ENCODE measurements at regions not wholly inside any gene's neighbourhood (a gene's known extent, or its start where the extent isn't known, plus 50 kb on each side); places are given as distances from the start of the nearest gene placed in this dataset.

DNA sequence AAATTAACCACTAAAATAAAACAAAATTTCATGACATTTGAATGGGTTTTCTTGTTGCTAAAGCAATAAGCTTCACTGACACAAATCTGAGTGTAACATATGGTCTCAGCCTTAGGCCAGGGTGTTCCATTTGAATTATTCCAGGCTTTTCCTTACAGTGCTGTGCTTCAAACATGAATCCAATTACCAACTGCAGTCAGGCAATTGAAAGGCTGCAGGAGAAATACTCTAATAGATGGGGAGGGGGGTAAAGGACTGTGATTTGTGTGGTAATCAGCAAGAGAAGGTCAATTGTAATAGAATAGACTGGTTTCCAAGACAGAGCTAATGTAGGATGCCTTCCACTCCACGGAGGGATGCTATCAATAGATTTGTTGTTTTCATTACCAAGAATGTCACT is 466.7 kb downstream of the C3orf38 start:
- Histone ChIP-seq H3K9me3 (ENCODE audit: low read length) (no peaks in the 10 kb centered on the region), H3K36me3 (ENCODE audit: insufficient read depth, low read length) (no peaks in the 10 kb centered on the region), H3K4me2 (ENCODE audit: low read length) (no peak overlapping the region), H3K79me2 (ENCODE audit: insufficient read depth, low read length) (no peaks in the 10 kb centered on the region), H3K9me2 (ENCODE audit: low read depth, low read length) (no peaks in the 10 kb centered on the region), H4K20me1 (ENCODE audit: insufficient read depth, low read length) (no peaks in the 10 kb centered on the region), H3F3A (ENCODE audit: insufficient read depth, low read length) (no peaks in the 10 kb centered on the region), H3K4me1 (ENCODE audit: insufficient read depth, low read length, severe bottlenecking) (no peaks in the 10 kb centered on the region), H3K27me3 (ENCODE audit: insufficient read depth, low read length) (no peaks in the 10 kb centered on the region), H3K9ac (ENCODE audit: low read length) (no peak overlapping the region), H3K27ac (ENCODE audit: low read depth, low read length, poor library complexity, severe bottlenecking) (no peak overlapping the region), H2AFZ (ENCODE audit: low read length) (no peak overlapping the region), H3K4me3 (ENCODE audit: low read depth, low read length, poor library complexity, severe bottlenecking) (no peak overlapping the region)
- TF ChIP-seq, protein P1, sequence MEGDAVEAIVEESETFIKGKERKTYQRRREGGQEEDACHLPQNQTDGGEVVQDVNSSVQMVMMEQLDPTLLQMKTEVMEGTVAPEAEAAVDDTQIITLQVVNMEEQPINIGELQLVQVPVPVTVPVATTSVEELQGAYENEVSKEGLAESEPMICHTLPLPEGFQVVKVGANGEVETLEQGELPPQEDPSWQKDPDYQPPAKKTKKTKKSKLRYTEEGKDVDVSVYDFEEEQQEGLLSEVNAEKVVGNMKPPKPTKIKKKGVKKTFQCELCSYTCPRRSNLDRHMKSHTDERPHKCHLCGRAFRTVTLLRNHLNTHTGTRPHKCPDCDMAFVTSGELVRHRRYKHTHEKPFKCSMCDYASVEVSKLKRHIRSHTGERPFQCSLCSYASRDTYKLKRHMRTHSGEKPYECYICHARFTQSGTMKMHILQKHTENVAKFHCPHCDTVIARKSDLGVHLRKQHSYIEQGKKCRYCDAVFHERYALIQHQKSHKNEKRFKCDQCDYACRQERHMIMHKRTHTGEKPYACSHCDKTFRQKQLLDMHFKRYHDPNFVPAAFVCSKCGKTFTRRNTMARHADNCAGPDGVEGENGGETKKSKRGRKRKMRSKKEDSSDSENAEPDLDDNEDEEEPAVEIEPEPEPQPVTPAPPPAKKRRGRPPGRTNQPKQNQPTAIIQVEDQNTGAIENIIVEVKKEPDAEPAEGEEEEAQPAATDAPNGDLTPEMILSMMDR (IDR thresholded peaks at IDR 0.05; ENCODE audit: low read length), result no peak
- TF ChIP-seq EZH2 (IDR thresholded peaks at IDR 0.05; ENCODE audit: borderline replicate concordance, low read length), result no peak

DNA sequence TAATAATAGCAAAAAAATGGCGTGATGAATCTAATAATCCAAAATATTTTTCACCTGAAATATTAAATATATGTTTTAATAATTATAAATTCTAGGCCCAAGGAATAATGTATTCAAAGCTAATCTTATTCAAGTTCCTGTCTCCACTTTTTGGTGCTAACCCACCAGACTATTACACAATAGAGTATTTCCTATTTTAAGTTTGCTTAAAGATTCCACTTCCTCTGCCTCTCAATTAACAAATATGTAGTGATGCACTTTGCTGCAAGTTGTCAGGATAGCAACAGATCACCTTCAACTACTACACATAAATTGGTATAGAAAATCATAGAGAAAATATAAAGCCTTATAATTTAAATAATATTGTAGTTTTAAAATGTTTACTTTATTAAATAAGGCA is 467.5 kb downstream of the C3orf38 start:
- Histone ChIP-seq H3K9ac (ENCODE audit: low read length) (no peak overlapping the region), H3K9me2 (ENCODE audit: low read depth, low read length) (no peaks in the 10 kb centered on the region), H4K20me1 (ENCODE audit: insufficient read depth, low read length) (no peaks in the 10 kb centered on the region), H3F3A (ENCODE audit: insufficient read depth, low read length) (no peaks in the 10 kb centered on the region), H2AFZ (ENCODE audit: low read length) (no peak overlapping the region), H3K79me2 (ENCODE audit: insufficient read depth, low read length) (no peaks in the 10 kb centered on the region), H3K27ac (ENCODE audit: low read depth, low read length, poor library complexity, severe bottlenecking) (no peak overlapping the region), H3K4me2 (ENCODE audit: low read length) (no peak overlapping the region), H3K27me3 (ENCODE audit: insufficient read depth, low read length) (no peaks in the 10 kb centered on the region), H3K4me3 (ENCODE audit: low read depth, low read length, poor library complexity, severe bottlenecking) (no peak overlapping the region), H3K36me3 (ENCODE audit: insufficient read depth, low read length) (no peaks in the 10 kb centered on the region), H3K4me1 (ENCODE audit: insufficient read depth, low read length, severe bottlenecking) (no peaks in the 10 kb centered on the region), H3K9me3 (ENCODE audit: low read length) (no peaks in the 10 kb centered on the region)
- no peak for TF ChIP-seq EZH2 (IDR thresholded peaks at IDR 0.05; ENCODE audit: borderline replicate concordance, low read length)
- TF ChIP-seq, protein P1 (IDR thresholded peaks at IDR 0.05; ENCODE audit: low read length), result no peak

DNA sequence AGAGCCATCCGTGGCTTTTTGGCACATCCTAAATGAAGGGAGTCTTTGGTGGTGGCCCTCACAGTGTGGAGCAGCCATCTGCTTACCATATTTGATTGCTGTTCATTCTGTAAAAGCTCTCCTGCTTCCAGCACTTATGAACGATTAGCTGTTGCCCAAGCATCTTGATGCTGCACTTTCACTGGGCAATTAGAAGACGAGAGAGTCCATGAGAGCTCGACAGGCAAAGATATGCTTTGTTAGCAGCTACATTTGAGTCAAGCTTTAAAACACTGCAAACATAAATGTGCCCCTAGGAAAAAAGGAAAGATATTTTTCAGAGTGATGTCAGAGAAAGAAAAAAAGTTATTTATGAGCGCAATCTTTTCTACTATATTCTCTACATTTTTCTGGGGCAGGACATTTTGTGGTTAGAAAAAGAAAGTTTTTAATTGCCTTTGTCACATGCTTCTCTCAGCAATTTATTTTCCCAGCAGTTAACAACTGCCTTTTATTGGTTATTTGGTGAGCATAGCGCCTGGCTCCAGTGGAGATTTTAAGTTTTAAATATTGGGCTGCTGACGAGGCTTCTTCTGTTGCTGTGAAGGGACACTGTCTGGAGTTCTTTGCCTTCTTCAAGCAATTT is 468.4 kb downstream of the C3orf38 start:
- Histone ChIP-seq H4K20me1 (ENCODE audit: insufficient read depth, low read length) (no peaks in the 10 kb centered on the region), H3K9me3 (ENCODE audit: low read length) (no peaks in the 10 kb centered on the region), H3K36me3 (ENCODE audit: insufficient read depth, low read length) (no peaks in the 10 kb centered on the region), H3K4me1 (ENCODE audit: insufficient read depth, low read length, severe bottlenecking) (no peaks in the 10 kb centered on the region), H3F3A (ENCODE audit: insufficient read depth, low read length) (no peaks in the 10 kb centered on the region), H3K27ac (ENCODE audit: low read depth, low read length, poor library complexity, severe bottlenecking) (no peak overlapping the region), H3K27me3 (ENCODE audit: insufficient read depth, low read length) (no peaks in the 10 kb centered on the region), H3K9me2 (ENCODE audit: low read depth, low read length) (no peaks in the 10 kb centered on the region), H3K9ac (ENCODE audit: low read length) (no peak overlapping the region), H3K4me3 (ENCODE audit: low read depth, low read length, poor library complexity, severe bottlenecking) (no peak overlapping the region), H3K4me2 (ENCODE audit: low read length) (no peak overlapping the region), H2AFZ (ENCODE audit: low read length) (no peak overlapping the region), H3K79me2 (ENCODE audit: insufficient read depth, low read length) (no peaks in the 10 kb centered on the region)
- TF ChIP-seq EZH2 (IDR thresholded peaks at IDR 0.05; ENCODE audit: borderline replicate concordance, low read length), result no peak
- TF ChIP-seq, protein P1 (IDR thresholded peaks at IDR 0.05; ENCODE audit: low read length), result no peak

All from OCI-LY1 (cell line).